GM21381 (cell line): ENCODE measurements at regions not wholly inside any gene's neighbourhood (a gene's known extent, or its start where the extent isn't known, plus 50 kb on each side); places are given as distances from the start of the nearest gene placed in this dataset.
"Not testable (repeated sequence)": the region's sequence is repeated elsewhere in the genome, so short reads cannot be mapped to it uniquely, and the experiment has no call there.

Experiments
- ATAC-seq: cut with Tn5 transposase; IDR thresholded peaks from one replicate; pipeline ENCODE4 v1.9.1; 2021; ENCODE audit warnings: mild to moderate bottlenecking, moderate library complexity; ENCODE audit not compliant: unreplicated experiment

DNA sequence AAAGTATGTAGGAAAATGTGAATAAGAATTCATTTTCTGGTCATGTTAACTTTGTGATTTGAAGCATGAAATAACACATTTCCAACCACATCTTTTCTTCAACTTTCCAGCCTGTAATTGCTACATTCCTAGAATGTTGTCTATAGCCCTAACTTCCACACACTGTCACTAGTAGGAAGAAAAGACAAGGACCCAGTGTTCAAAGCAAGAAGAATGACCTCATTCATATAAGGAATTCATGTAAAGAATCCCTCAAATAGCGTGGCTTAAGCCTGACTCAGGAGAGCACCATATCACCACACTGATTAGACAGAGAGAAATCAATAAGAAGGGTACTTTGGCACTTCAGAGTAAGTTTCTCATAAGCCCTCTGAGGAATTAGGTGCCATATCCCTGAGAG, 318.7 kb upstream of the CHRM2 start:
- no peak for ATAC-seq

DNA sequence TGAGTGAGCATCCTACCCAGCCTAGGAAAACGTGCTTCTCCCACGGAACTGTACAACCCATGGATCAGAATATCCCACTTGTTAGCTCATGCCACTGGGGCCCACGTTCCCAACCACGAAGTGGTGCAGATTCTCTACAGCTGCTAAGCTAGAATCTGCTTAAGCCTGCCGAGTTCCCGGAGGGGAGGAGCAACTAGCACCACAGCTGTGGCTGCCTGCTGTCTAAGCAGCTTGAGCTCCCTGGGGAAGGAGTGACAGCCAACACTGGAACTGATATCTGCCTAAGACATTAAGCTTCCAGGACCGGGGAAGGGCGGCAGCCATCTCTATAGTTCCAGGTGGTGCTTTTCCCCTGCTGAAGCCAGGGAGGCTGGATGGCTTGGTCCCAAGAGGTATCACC, 334.7 kb upstream of the CHRM2 start:
- ATAC-seq: no peak

DNA sequence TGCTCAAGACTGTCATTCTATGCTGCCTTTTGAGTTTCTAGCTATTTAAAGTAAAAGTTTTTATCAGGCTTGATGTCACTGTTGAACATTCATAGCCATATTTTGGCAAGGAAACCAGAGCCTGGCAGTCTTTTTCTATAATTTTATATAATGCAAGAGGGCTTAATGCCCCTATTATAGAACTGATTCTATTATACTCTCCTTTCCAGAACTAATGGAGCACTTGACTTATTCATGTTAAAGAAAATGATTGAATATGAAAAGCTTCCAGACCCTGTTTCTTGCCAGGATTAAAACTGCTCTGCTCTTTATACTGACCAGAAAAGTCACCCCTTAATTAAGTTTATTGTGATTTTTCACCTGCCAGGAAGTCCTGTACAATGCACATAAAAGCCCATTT, 337.6 kb upstream of the CHRM2 start:
- ATAC-seq: no peak

DNA sequence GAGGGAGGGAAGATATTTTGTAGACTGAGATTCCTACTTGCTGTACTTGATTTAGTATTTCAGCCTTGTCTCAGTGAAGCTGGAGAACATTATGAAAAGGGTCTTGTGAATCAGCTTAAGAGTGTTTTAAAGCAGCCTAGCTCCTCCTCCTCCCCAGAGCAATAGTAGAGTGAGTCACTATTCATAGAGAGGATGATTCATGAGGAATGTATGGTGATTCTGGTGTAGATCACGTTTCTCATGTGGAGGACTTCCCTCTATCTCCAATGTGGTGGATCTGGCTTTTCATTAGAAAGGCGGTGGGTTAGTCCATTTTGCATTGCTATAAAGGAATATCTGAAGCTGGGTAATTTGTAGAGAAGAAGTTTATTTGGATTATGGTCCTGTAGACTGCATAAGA, 340.1 kb upstream of the CHRM2 start:
- ATAC-seq: no peak

DNA sequence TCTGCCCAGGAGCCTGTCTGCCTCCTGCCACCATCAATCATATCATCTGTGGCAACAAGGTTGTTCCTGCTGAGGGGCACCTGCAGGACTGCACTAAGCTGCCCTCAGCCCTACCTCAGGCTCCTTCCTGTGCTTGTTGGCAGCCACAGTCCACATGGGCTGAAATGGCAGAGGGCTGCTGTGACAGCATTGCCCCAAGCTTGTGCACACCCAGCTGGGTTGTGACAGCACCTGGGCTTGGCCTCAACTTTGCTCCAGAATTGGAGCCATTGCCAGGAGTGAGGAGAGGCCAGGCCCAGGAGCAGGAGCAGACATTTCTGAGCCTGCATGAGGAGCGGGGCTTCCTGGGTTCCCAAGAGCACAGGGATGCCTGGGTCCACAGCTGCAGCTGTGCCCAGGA, 340.9 kb upstream of the CHRM2 start:
- ATAC-seq: no peak

DNA sequence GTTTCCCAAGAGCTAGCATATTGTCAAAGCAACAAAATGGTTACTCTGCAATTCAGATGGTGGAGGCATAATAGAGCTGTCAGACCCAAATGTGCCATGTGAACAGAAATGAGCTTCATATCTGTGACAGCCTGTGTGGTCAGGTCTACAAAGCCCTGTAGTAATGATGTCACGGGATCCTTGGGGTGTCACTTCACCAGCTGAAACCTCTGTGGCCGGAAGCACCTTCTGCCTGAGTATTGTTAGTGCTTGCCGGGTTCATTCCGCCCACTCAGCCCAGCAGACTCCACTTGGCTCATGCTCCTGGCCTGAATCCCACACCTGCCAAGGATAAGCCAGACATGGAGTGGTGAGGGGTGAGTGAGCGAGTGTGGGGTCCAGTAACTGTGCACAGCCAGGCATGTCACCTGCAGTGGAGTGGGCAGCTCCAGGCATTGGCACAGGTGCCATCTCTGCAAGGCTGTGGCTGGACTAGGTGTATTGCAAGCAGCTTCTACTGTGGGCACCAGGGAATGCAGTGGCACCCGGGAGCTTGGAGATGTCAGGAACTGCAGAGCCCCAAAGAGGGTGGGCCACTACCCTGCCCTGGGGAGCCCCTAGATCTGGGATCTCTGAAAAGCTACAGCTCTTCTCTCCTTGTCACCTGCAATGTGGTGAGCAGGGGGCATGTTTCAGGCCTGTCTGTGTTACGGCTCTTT, 341.9 kb upstream of the CHRM2 start:
- no peak for ATAC-seq

DNA sequence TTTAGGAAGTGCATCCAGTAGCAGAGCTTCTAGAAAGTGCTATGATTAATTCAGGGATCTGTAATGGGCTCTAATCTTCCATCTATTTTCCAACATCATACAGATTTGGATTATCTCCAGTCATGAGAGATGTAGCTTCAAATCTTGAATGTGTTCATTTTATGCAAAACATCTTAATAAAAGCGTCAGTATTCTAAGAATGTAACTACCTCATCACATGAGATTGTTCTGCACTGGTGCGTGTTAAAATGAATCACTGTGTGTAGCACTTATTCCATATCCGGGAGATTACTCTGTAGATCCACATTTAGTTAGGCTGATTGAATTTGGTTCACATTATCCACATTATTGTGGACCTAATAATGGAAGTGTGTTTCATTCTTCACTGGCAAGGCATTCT, 344.9 kb upstream of the CHRM2 start:
- ATAC-seq: no peak

DNA sequence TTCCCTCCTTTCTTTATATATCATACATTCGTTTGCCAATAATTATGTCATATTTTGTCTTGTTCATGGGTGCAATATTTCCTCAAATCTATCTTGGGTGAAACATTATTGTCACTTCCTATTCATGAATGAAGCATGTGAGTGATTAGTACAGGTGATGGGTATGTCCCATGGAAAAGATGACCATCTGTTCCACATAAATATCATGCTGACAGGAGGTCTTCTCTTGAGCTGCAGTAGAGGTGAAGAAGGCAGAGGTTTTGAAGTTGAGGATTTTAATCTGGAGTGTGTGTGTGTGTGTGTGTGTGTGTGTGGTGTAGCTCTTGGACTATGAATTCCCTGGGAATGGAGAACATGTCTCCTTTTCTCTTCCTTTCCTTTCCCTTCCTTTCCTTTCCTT, 350.5 kb upstream of the CHRM2 start:
- no peak for ATAC-seq

DNA sequence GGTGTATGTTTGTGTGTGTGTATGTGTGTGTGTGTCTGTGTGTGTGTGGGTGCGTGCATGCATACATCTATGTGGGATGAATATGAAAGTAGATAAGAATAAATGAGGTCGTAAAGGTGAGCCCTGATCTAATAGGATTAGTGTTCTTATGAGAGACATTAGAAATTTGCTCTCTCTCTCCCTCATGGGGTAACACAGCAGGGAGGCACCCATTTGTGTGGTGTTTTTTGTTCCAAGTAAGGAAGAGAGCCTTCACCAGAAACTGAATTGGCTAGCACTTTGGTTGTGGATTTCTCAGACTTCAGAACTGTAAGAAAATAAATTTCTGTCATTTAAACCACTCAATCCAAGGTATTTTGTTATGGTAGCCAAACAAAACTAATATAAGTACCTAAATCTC, 353.7 kb upstream of the CHRM2 start:
- no peak for ATAC-seq

DNA sequence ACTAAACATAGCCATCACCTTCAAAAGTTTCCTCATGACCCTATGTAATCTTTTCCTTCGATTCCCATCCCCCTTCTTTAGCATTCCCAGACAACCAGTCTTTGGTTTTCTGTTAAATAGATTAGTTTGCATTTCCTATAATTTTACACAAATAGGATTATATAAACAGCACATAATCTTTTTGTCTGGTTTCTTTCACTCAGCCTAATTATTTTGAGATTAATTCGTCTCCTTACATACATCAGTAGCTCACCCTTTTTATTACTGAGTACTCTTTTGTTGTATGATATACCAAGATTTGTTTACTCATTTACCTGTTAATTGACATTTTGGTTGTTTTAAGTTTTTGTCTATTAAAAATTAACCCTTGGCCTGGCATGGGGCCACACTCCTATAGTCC, 354.7 kb upstream of the CHRM2 start:
- no peak for ATAC-seq

DNA sequence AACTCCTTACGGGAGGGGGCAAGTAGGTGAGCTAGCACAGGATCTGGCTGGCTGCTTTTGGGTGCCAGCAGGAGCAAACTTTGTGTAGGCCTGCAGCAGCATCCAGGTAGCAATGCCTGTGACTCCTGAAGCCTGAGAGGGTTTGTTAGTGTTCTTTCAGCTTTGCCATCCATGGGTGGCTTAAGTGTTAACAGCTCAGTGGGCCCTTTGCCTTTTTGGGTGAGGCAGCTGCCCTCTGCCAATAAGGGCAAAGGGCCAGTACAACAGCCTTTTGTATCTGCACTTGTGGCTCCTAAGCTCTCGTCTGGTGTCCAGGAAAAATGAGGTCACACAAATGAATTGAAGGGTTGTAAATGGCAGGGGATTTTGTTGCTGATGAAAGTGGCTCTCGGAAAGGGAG, 359.0 kb upstream of the CHRM2 start:
- no peak for ATAC-seq

DNA sequence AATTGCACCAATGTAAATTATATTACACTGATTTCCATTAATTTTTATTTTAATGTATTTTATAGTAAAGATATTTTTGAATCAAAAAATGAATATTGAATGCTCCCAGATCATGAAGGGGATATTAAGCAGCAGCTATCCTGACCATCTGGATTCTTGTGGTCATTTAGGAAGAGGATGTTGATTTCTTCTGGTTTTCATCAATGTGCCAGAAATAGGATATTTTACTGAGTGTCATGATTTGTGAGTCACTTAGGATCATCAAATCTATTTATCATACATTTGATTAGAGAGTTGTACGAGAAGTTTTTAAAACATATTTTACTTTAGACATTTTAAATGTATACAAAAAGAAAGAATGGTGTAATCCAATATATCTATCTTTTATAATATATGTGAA, 366.3 kb upstream of the CHRM2 start:
- no peak for ATAC-seq

DNA sequence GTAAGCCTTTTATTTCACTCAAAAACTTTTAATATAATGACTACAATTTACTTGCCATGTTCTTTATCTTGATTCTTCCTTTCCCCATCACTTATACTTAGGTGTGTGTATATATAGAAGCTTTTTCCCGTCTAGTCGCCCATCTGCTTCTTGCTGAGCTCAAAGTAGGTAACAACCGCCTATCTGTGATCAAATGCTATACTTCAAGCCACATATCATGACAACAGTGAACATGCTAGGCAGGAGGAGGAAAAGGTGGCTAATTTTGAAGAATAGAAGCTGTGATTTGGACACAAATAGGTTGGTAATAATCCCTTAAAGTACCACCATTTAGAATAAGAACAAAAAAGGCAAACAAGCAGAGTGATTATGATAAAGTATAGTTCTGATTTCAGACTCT, 367.3 kb upstream of the CHRM2 start:
- no peak for ATAC-seq

DNA sequence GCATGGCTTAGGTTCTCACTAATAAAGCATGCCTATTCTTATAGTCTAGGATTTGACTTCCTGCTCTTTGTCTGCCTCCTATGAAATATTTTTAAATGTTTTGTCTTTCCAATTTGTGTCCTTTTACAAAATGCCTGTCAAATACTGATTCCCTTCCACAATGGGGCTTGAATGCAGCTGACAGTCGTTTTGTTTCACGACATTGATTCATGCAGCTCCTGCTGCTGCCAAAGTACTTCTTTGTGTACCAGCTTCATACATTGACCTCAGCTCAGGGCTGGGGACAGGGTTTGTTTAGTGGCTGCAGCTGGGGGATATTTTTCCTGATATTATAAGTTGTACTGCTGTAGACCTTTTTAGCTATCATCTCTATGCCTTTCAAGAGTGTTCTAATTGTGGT, 371.9 kb upstream of the CHRM2 start:
- ATAC-seq: no peak

DNA sequence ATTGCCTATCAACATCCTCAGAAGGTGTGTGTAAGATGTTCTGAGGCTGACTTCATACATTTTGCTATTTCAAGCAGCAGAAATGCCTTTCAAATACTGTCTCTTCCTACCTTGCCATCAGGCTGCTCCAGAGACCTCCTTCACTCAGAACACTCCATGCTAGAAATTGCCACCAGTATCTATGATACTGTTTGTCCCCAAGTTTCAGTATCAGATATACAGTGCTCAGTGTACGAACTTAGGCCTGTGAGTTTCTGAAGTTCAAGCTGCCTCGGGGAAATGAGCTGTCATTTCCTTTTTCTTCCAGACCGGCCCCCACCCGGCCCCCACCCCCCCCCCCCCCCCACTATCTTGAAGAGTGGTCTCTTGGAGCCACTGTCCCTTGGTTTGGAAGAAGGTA, 373.4 kb upstream of the CHRM2 start:
- ATAC-seq: no peak

DNA sequence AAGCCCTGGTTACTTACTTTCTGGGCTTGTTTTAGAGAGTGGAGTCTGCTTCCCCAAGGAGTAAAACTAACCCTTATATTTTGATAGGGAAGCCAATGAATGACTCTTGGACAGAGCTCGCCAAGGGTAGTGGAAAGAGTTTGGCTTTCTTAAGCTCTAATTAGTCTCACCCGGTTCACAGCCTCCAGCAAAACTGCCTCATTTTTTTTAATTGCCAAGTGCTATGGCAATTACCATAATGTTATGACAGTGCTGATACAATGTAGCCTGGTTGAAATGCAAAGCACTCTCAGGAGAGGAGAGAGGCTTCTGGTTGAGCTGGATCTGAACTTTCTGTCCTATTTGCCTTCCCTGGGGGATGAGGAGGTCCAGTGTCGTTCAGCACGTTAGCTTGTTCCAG, 376.1 kb upstream of the CHRM2 start:
- ATAC-seq: no peak

DNA sequence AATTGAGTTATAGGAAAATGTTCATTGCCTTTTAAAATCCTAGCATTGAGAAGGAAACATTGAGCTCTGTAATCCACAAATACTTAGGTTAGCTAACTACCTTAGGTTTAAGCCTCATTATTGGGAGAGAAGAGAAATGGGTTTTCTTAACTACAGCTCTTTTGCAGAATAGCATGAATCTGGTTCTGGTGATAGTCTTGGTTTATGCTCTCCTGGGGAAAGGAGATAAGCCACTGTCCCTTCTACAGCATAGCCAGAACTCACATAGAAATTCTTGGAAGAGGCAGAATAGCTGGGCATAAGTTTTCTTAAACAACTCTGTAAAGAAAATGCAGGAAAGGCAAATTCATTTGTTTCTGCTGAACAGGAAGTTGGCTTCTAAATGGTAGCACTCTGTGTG, 378.6 kb upstream of the CHRM2 start:
- no peak for ATAC-seq

DNA sequence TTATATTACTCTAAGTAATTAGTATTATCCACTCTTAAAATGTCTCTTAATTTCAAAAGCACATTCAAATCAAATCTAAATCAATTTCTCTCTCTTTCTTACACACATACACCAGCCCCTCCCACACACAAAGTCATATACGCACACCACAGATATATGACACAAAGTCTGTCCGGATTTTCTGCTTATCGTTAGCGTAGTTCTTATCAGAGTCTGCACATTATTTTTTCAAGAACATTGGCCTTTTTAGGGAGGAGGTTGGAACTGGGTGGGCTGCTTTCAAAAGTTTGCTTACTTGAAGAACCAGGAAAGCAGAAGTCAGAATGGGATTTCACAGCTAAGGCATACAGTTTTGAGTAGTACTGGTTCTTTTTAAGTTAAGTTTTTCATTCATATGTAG, 387.6 kb upstream of the CHRM2 start:
- ATAC-seq: no peak

DNA sequence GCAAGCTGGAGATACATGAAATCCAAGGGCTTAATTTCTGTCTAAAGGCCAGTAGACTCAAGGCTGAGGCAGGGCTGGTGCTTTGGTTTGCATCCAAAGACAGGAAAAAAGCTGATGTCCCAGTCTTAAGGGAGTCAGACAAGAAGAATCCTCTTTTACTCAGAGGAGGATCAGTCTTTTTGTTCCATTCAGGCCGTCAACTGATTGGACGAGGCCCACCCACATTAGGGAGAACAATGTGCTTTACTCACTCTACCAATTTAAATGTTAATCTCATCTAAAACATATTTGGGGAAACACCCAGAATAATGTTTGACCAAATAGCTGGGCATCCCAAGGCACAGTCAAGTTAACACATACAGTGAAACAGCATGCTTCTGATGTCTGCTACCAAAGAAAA, 388.5 kb upstream of the CHRM2 start:
- no peak for ATAC-seq

DNA sequence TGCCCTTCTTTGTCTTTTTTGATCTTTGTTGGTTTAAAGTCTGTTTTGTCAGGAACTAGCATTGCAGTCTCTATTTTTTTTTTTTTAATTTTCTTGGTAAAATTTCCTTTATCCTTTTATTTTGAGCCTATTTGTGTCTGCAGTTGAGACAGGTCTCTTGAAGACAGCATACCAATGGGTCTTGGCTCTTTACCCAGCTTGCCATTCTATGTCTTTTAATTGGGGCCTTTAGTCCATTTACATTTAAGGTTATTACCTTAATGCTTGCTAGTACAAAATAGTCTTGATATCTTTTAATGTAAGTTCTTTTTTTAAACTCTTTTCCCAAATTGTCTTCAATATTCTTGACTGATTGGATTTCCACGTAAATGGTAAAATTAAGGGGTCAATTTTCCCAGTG, 398.3 kb upstream of the CHRM2 start:
- no peak for ATAC-seq

DNA sequence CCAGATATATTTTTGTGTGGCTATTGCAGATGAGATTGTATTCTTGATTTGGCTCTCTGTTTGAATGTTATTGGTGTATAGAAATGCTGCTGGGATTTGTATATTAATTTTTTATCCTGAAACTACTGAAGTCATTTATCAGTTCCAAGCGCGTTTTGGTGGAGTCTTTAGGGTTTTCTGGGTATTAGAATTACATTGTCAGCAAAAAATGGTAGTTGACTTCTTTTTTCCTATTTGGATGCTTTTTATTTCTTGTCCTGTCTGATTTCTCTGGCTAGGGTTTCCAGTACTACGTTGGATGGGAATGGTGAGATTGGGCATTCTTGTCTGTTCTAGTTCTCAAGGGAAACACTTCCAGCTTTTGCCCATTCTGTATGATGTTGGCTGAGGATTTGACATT, 415.5 kb upstream of the CHRM2 start:
- ATAC-seq: no peak

DNA sequence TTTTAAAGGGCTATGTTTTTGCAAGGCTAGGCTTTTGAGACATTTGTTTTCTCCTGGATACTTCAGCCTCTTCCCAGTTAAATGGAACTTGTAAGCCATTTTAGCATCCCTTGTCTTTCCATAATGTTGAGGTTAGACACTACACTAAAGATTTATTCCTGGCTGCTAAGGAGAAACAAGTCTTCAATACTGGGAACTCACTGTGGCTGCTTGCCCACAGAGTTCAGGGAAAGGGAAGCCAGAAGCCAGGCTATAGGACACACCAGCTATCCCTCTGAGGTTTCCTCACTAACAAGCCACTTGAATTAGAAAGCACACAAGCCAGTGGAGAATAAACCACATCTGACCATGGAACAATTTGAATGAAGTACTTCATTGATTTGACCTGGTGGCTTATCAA, 421.7 kb upstream of the CHRM2 start:
- ATAC-seq: no peak

DNA sequence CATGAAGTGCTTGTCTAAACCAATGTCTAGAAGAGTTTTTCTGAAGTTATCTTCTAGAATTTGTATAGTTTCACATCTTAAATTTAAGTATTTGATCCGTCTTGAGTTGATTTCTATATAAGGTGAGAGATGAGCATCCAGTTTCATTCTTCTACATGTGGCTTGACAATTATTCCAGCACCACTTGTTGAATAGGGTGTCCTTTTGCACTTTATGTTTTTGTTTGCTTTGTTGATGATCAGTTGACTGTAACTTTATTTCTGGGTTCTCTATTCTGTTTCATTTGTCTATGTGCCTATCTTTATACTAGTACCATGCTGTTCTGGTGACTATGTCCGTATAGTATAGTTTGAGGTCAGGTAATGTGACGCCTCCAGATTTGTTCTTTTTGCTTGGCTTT, 426.6 kb upstream of the CHRM2 start:
- no peak for ATAC-seq

DNA sequence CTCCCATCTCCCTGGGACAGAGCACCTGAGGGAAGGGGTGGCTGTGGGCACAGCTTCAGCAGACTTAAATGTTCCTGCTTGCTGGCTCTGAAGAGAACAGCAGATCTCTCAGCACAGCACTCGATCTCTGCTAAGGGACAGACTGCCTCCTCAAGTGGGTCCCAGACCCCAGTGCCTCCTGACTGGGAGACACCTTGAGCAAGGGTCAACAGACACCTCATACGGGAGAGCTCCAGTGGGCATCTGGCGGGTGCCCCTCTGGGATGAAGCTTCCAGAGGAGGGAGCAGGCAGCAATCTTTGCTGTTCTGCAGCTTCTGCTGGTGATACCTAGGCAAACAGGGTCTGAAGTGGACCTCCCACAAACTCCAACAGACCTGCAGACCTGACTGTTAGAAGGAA, 436.7 kb upstream of the CHRM2 start:
- not testable (repeated sequence) for ATAC-seq
